H9 (cell line): ENCODE measurements at regions not wholly inside any gene's neighbourhood (a gene's known extent, or its start where the extent isn't known, plus 50 kb on each side); places are given as distances from the start of the nearest gene placed in this dataset.

ENCODE experiments used
- DNase-seq: peaks from one replicate; pipeline ENCODE4 v3.0.0-alpha.2; 2017
- H2AFZ ChIP-seq: one replicate; pipeline ENCODE4 v1.6.1; 2013; ENCODE audit warnings: mild to moderate bottlenecking, low read length, control low read depth, moderate library complexity
- H2AK5ac ChIP-seq: 2 replicates; pipeline ENCODE4 v1.6.1; 2013; ENCODE audit warnings: low read length, control low read depth, mixed read lengths; ENCODE audit not compliant: insufficient read length
- H2BK120ac ChIP-seq: one replicate; pipeline ENCODE4 v1.6.1; 2013; ENCODE audit warnings: low read depth, mild to moderate bottlenecking, low read length, control low read depth, inconsistent platforms; ENCODE audit not compliant: poor library complexity, severe bottlenecking
- H2BK12ac ChIP-seq: 2 replicates; pipeline ENCODE4 v1.6.1; 2013; ENCODE audit warnings: low read length, control low read depth, mixed read lengths, low read depth; ENCODE audit not compliant: insufficient read length
- H2BK15ac ChIP-seq: 2 replicates; pipeline ENCODE4 v1.6.1; 2013; ENCODE audit warnings: low read depth, low read length, control low read depth
- H2BK20ac ChIP-seq: one replicate; pipeline ENCODE4 v1.6.1; 2013; ENCODE audit warnings: low read depth, mild to moderate bottlenecking, low read length, control low read depth, inconsistent platforms; ENCODE audit not compliant: poor library complexity, severe bottlenecking
- H2BK5ac ChIP-seq: 2 replicates; pipeline ENCODE4 v1.6.1; 2013; ENCODE audit warnings: low read length, control low read depth, mixed read lengths; ENCODE audit not compliant: insufficient read length
- H3K14ac ChIP-seq: 2 replicates; pipeline ENCODE4 v1.6.1; 2013; ENCODE audit warnings: low read length, control low read depth; ENCODE audit not compliant: insufficient read depth
- H3K18ac ChIP-seq: 2 replicates; pipeline ENCODE4 v1.6.1; 2013; ENCODE audit warnings: low read depth, mild to moderate bottlenecking, mixed read lengths, low read length, control low read depth; ENCODE audit not compliant: insufficient read length
- H3K23ac ChIP-seq: 2 replicates; pipeline ENCODE4 v1.6.1; 2013; ENCODE audit warnings: low read length, control low read depth, mixed read lengths, low read depth; ENCODE audit not compliant: insufficient read length
- H3K23me2 ChIP-seq: 2 replicates; pipeline ENCODE4 v1.6.1; 2013; ENCODE audit warnings: low read depth, mild to moderate bottlenecking, mixed read lengths, low read length, control low read depth; ENCODE audit not compliant: insufficient read length, poor library complexity, severe bottlenecking
- H3K27ac ChIP-seq: 2 replicates; pipeline ENCODE4 v1.5.1; 2013; ENCODE audit warnings: low read length, control low read depth, mixed read lengths, low read depth; ENCODE audit not compliant: insufficient read length
- H3K27me3 ChIP-seq: 2 replicates; pipeline ENCODE4 v1.6.1; 2013; ENCODE audit warnings: low read length, control low read depth, inconsistent platforms; ENCODE audit not compliant: insufficient read depth
- H3K4ac ChIP-seq: 2 replicates; pipeline ENCODE4 v1.6.1; 2013; ENCODE audit warnings: low read depth, mild to moderate bottlenecking, control low read depth, inconsistent platforms, low read length, moderate library complexity
- H3K4me1 ChIP-seq: 2 replicates; pipeline ENCODE4 v1.6.1; 2013; ENCODE audit warnings: low read length, control low read depth, inconsistent platforms; ENCODE audit not compliant: insufficient read depth
- H3K4me2 ChIP-seq: 2 replicates; pipeline ENCODE4 v1.6.1; 2013; ENCODE audit warnings: low read length, control low read depth, mixed read lengths; ENCODE audit not compliant: insufficient read length, insufficient read depth
- H3K56ac ChIP-seq: 2 replicates; pipeline ENCODE4 v1.6.1; 2013; ENCODE audit warnings: low read depth, mild to moderate bottlenecking, mixed read lengths, low read length, control low read depth; ENCODE audit not compliant: insufficient read length
- H3K79me1 ChIP-seq: 2 replicates; pipeline ENCODE4 v1.6.1; 2013; ENCODE audit warnings: low read depth, mild to moderate bottlenecking, moderate library complexity, low read length, control low read depth, inconsistent platforms; ENCODE audit not compliant: insufficient read depth, poor library complexity, severe bottlenecking
- H3K79me2 ChIP-seq: 2 replicates; pipeline ENCODE4 v1.6.1; 2013; ENCODE audit warnings: low read length, control low read depth, inconsistent platforms; ENCODE audit not compliant: insufficient read depth
- H3K9ac ChIP-seq: 2 replicates; pipeline ENCODE4 v1.6.1; 2013; ENCODE audit warnings: low read length, control low read depth, mixed read lengths; ENCODE audit not compliant: insufficient read length; ENCODE audit errors: extremely low read depth
- H3K9me3 ChIP-seq: one replicate; pipeline ENCODE4 v1.6.1; 2013; ENCODE audit warnings: low read depth, low read length, inconsistent platforms; ENCODE audit not compliant: control insufficient read depth
- H3T11ph ChIP-seq: one replicate; pipeline ENCODE4 v1.6.1; 2013; ENCODE audit warnings: mild to moderate bottlenecking, low read length, control low read depth, inconsistent platforms
- H4K20me1 ChIP-seq: one replicate; pipeline ENCODE4 v1.6.1; 2013; ENCODE audit not compliant: control insufficient read depth, insufficient read length, insufficient read depth
- H4K5ac ChIP-seq: 2 replicates; pipeline ENCODE4 v1.6.1; 2013; ENCODE audit warnings: low read depth, mild to moderate bottlenecking, mixed read lengths, low read length, control low read depth; ENCODE audit not compliant: insufficient read length
- H4K8ac ChIP-seq: replicated peaks from 2 replicates; pipeline ENCODE4 v1.6.1; 2013; ENCODE audit warnings: low read length, control low read depth, mixed read lengths, low read depth; ENCODE audit not compliant: insufficient read length
- H4K91ac ChIP-seq: 2 replicates; pipeline ENCODE4 v1.6.1; 2013; ENCODE audit warnings: low read depth, mild to moderate bottlenecking, moderate library complexity, mixed read lengths, low read length, control low read depth; ENCODE audit not compliant: insufficient read length
- H3K27ac Mint-ChIP-seq, 3 experiments: 2 replicates in 2 of 3; 3 replicates in 1 of 3; pipeline ENCODE4 v1.8.0; 2020 to 2021; ENCODE audit warnings: mixed read lengths in 3 of 3, mild to moderate bottlenecking in 1 of 3, moderate library complexity in 1 of 3
- H3K27me3 Mint-ChIP-seq: 2 replicates; pipeline ENCODE4 v1.8.0; 2021; ENCODE audit warnings: low read depth, mild to moderate bottlenecking, moderate library complexity, mixed read lengths
- H3K36me3 Mint-ChIP-seq, 3 experiments: 2 replicates in 2 of 3; 3 replicates in 1 of 3; pipeline ENCODE4 v1.8.0; 2020 to 2021; ENCODE audit warnings: low read depth in 3 of 3, mixed read lengths in 3 of 3; ENCODE audit not compliant: insufficient read depth in 1 of 3
- H3K4me1 Mint-ChIP-seq, 2 experiments: 2 replicates each; pipeline ENCODE4 v1.8.0; 2020; ENCODE audit warnings: mixed read lengths in 2 of 2
- H3K4me3 Mint-ChIP-seq, 2 experiments: 2 replicates in 1 of 2; 3 replicates in 1 of 2; pipeline ENCODE4 v1.8.0; 2020 to 2021; ENCODE audit warnings: mild to moderate bottlenecking in 2 of 2, mixed read lengths in 2 of 2, moderate library complexity in 1 of 2
- H3K9me3 Mint-ChIP-seq, 2 experiments: 2 replicates in 1 of 2; 3 replicates in 1 of 2; pipeline ENCODE4 v1.8.0; 2020; ENCODE audit warnings: mild to moderate bottlenecking in 2 of 2, mixed read lengths in 2 of 2, moderate library complexity in 1 of 2
- CTCF ChIP-seq: fragments of 200-600 bp; sonication (generic); conservative IDR thresholded peaks from 3 replicates; pipeline ENCODE4 v1.8.0; 2021; ENCODE audit warnings: antibody characterized with exemption, mild to moderate bottlenecking
- WGBS: extraction: QIAGEN DNeasy Blood & Tissue Kit; methylation state at CpG from one replicate; pipeline ENCODE4 v1.1.7; 2013; ENCODE audit warnings: missing lambda C conversion rate, low lambda C conversion rate, mixed read lengths; ENCODE audit not compliant: insufficient read length; ENCODE audit errors: extremely low coverage; 5-methylcytosine and 5-hydroxymethylcytosine counted together

- H3K27me3 Mint-ChIP-seq = peaks cover 5% of the 10 kb centered on the region
- Histone ChIP-seq H3K79me1 (no peaks in the 10 kb centered on the region), H3K18ac (no peak overlapping the region), H2BK120ac (no peak overlapping the region), H3K4me2 (no peak overlapping the region), H3T11ph (no peak overlapping the region), H3K23me2 (no peaks in the 10 kb centered on the region), H4K8ac (no peak overlapping the region), H3K14ac (no peak overlapping the region), H2BK12ac (no peak overlapping the region), H2BK15ac (no peak overlapping the region), H3K27me3 (no peaks in the 10 kb centered on the region), H2AK5ac (no peak overlapping the region), H3K56ac (no peak overlapping the region), H3K23ac (no peak overlapping the region), H4K20me1 (no peaks in the 10 kb centered on the region), H3K4me1 (no peaks in the 10 kb centered on the region), H2BK5ac (no peak overlapping the region), H3K9me3 (no peaks in the 10 kb centered on the region), H3K27ac (no peak overlapping the region), H2AFZ (no peak overlapping the region), H3K79me2 (no peaks in the 10 kb centered on the region), H4K5ac (no peak overlapping the region), H4K91ac (no peak overlapping the region), H3K9ac (no peak overlapping the region), H2BK20ac (no peak overlapping the region), H3K4ac (no peak overlapping the region)
- DNase-seq = no peak
- H3K36me3 Mint-ChIP-seq = no peaks in the 10 kb centered on the region; a peak in 1 of 7 replicates
- no peak overlapping the region for H3K4me3 Mint-ChIP-seq
- no peak overlapping the region for H3K27ac Mint-ChIP-seq
- peaks cover 3 to 7% of the 10 kb centered on the region in 2 experiments; a peak in 3 of 5 replicates for H3K9me3 Mint-ChIP-seq
- no CpG with 5 or more reads among the region's 15 CpGs for WGBS
- TF ChIP-seq CTCF = no peak
- peaks cover 0 to 3% of the 10 kb centered on the region in 2 experiments; a peak in 1 of 4 replicates for H3K4me1 Mint-ChIP-seq
Observed at GRCh38 chr9:79256691-79257213, 315.0 kb upstream of the TLE4 start.
